Kidney epithelial cell (primary cell): ENCODE measurements at regions not wholly inside any gene's neighbourhood (a gene's known extent, or its start where the extent isn't known, plus 50 kb on each side); places are given as distances from the start of the nearest gene placed in this dataset.

Experiments used
- DNase-seq: peaks from one replicate; pipeline ENCODE4 v3.0.0-alpha.2; 2010; ENCODE audit warnings: low read depth
- H3K27me3 ChIP-seq: 2 replicates; pipeline ENCODE4 v1.6.0; 2011; ENCODE audit warnings: low read length; ENCODE audit not compliant: control insufficient read depth, insufficient read depth
- H3K36me3 ChIP-seq: 2 replicates; pipeline ENCODE4 v1.5.1; 2011; ENCODE audit warnings: low read length; ENCODE audit not compliant: control insufficient read depth, insufficient read depth
- H3K4me3 ChIP-seq: 2 replicates; pipeline ENCODE4 v1.5.1; 2011; ENCODE audit warnings: low read depth, mild to moderate bottlenecking, control low read depth, low read length
- CTCF ChIP-seq: IDR thresholded peaks from 2 replicates; pipeline ENCODE4 v1.5.1; 2011; ENCODE audit warnings: mild to moderate bottlenecking, moderate library complexity, low read length, control low read depth, inconsistent platforms; ENCODE audit not compliant: insufficient read depth, poor library complexity, severe bottlenecking

- Histone ChIP-seq H3K27me3 (no peaks in the 10 kb centered on the region), H3K4me3 (no peak overlapping the region), H3K36me3 (no peaks in the 10 kb centered on the region)
- TF ChIP-seq CTCF, result no peak
- no peak for DNase-seq
Measured at GRCh38 chr13:63344711-63345110, 1929.1 kb upstream of the PCDH20 start.

- Histone ChIP-seq H3K36me3 (no peaks in the 10 kb centered on the region), H3K4me3 (no peak overlapping the region), H3K27me3 (no peaks in the 10 kb centered on the region)
- TF ChIP-seq CTCF, result no peak
- DNase-seq, result no peak
Measured at GRCh38 chr13:63337921-63338320, 1922.3 kb upstream of the PCDH20 start.

GRCh38 chr13:63337041-63337440 lies 1921.4 kb upstream of the PCDH20 start:
- no peak overlapping the region for H3K4me3 ChIP-seq
- H3K27me3 ChIP-seq, result no peaks in the 10 kb centered on the region
- no peak for TF ChIP-seq CTCF
- no peak for DNase-seq
- H3K36me3 ChIP-seq, result no peaks in the 10 kb centered on the region

- no peaks in the 10 kb centered on the region for H3K27me3 ChIP-seq
- no peak overlapping the region for H3K4me3 ChIP-seq
- no peak for DNase-seq
- no peak for TF ChIP-seq CTCF
- H3K36me3 ChIP-seq, result no peaks in the 10 kb centered on the region
Measured at GRCh38 chr13:63336549-63336948, 1920.9 kb upstream of the PCDH20 start.

GRCh38 chr13:63327584-63327983 lies 1911.9 kb upstream of the PCDH20 start:
- H3K4me3 ChIP-seq, result no peak overlapping the region
- DNase-seq, result no peak
- TF ChIP-seq CTCF, result no peak
- no peaks in the 10 kb centered on the region for H3K36me3 ChIP-seq
- no peaks in the 10 kb centered on the region for H3K27me3 ChIP-seq

- H3K36me3 ChIP-seq, result no peaks in the 10 kb centered on the region
- DNase-seq, result no peak
- no peak for TF ChIP-seq CTCF
- H3K27me3 ChIP-seq, result no peaks in the 10 kb centered on the region
- H3K4me3 ChIP-seq, result no peak overlapping the region
Measured at GRCh38 chr13:63323441-63323840, 1907.8 kb upstream of the PCDH20 start.
